ENCODE measurements at regions not wholly inside any gene's neighbourhood (a gene's known extent, or its start where the extent isn't known, plus 50 kb on each side); places are given as distances from the start of the nearest gene placed in this dataset.
"Not testable (repeated sequence)": the region's sequence is repeated elsewhere in the genome, so short reads cannot be mapped to it uniquely, and the experiment has no call there.

- DNase-seq (ENCODE audit: low read depth in 1 of 2, low spot score in 1 of 2); in situ Hi-C loops (cut with HindIII; ENCODE audit: low pct_unique_long_range_greater_than_20kb, low sequenced_read_pairs): not testable (repeated sequence)
Measured at GRCh38 chr4:49560131-49560816, 574.2 kb downstream of the CWH43 start.

GRCh38 chr4:49560883-49561282 lies 574.8 kb downstream of the CWH43 start:
- in situ Hi-C loops (cut with HindIII; ENCODE audit: low pct_unique_long_range_greater_than_20kb, low sequenced_read_pairs); DNase-seq (ENCODE audit: low read depth in 1 of 2, low spot score in 1 of 2): not testable (repeated sequence)

GRCh38 chr4:49570248-49570647 lies 584.2 kb downstream of the CWH43 start:
- in situ Hi-C loops (cut with HindIII; ENCODE audit: low pct_unique_long_range_greater_than_20kb, low sequenced_read_pairs); DNase-seq (ENCODE audit: low read depth in 1 of 2, low spot score in 1 of 2): not testable (repeated sequence)

- DNase-seq (ENCODE audit: low read depth in 1 of 2, low spot score in 1 of 2); in situ Hi-C loops (cut with HindIII; ENCODE audit: low pct_unique_long_range_greater_than_20kb, low sequenced_read_pairs): not testable (repeated sequence)
Measured at GRCh38 chr4:49573666-49574215, 587.7 kb downstream of the CWH43 start.

GRCh38 chr4:49575250-49575649 lies 589.2 kb downstream of the CWH43 start:
- DNase-seq (ENCODE audit: low read depth in 1 of 2, low spot score in 1 of 2); in situ Hi-C loops (cut with HindIII; ENCODE audit: low pct_unique_long_range_greater_than_20kb, low sequenced_read_pairs): not testable (repeated sequence)

- in situ Hi-C loops (cut with HindIII; ENCODE audit: low pct_unique_long_range_greater_than_20kb, low sequenced_read_pairs); DNase-seq (ENCODE audit: low read depth in 1 of 2, low spot score in 1 of 2): not testable (repeated sequence)
Measured at GRCh38 chr4:49578371-49578770, 592.3 kb downstream of the CWH43 start.

- in situ Hi-C loops (cut with HindIII; ENCODE audit: low pct_unique_long_range_greater_than_20kb, low sequenced_read_pairs); DNase-seq (ENCODE audit: low read depth in 1 of 2, low spot score in 1 of 2): not testable (repeated sequence)
Measured at GRCh38 chr4:49578899-49579298, 592.8 kb downstream of the CWH43 start.

GRCh38 chr4:49580166-49580565 lies 594.1 kb downstream of the CWH43 start:
- DNase-seq (ENCODE audit: low read depth in 1 of 2, low spot score in 1 of 2); in situ Hi-C loops (cut with HindIII; ENCODE audit: low pct_unique_long_range_greater_than_20kb, low sequenced_read_pairs): not testable (repeated sequence)

GRCh38 chr4:49588401-49588800 lies 602.3 kb downstream of the CWH43 start:
- DNase-seq (ENCODE audit: low read depth in 1 of 2, low spot score in 1 of 2); in situ Hi-C loops (cut with HindIII; ENCODE audit: low pct_unique_long_range_greater_than_20kb, low sequenced_read_pairs): not testable (repeated sequence)

- in situ Hi-C loops (cut with HindIII; ENCODE audit: low pct_unique_long_range_greater_than_20kb, low sequenced_read_pairs); DNase-seq (ENCODE audit: low read depth in 1 of 2, low spot score in 1 of 2): not testable (repeated sequence)
Measured at GRCh38 chr4:49618436-49618835, 632.4 kb downstream of the CWH43 start.

GRCh38 chr4:49626478-49626877 lies 640.4 kb downstream of the CWH43 start:
- peak in 1 of 2 experiments; percentile 63 for DNase-seq (ENCODE audit: low read depth in 1 of 2, low spot score in 1 of 2)
- in situ Hi-C loops (cut with HindIII; ENCODE audit: low pct_unique_long_range_greater_than_20kb, low sequenced_read_pairs): not testable (repeated sequence)

Measured in T47D (cell line).